ENCODE measurements at regions not wholly inside any gene's neighbourhood (a gene's known extent, or its start where the extent isn't known, plus 50 kb on each side); places are given as distances from the start of the nearest gene placed in this dataset.
A peak's percentile ranks its signal among the peaks of the same experiment; 100 is the strongest.

DNA sequence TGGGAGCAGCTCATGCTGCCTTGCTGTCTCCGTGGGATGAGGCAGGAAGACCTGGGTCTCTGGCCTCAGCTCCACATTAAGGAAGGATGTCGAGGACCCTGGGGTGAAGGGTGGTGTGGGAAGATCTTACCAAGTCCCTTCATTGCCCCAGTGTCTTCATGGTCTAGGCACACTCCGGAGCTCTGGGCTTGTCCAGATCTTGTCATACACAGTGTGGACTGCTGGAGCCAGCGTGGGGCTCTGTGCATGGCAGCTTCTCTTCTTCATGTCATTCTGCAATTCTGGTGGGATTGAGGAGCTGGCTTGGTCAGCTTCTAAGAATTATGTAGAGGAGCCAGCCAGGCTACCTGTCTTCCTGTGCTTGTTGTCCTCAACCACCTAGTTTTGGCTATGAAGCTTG lies 79.3 kb upstream of the ETV3 start:
- Mint-ChIP-seq H3K4me1 (no peaks in the 10 kb centered on the region), H3K4me3 (no peak overlapping the region), H3K27ac (no peak overlapping the region), H3K27me3 (ENCODE audit: low read depth) (peaks cover 11% of the 10 kb centered on the region), H3K9me3 (peaks cover 33% of the 10 kb centered on the region), H3K36me3 (peaks cover 25% of the 10 kb centered on the region)
- DNase-seq (ENCODE audit: low spot score) (no peak), ATAC-seq (no peak)
- ChIA-PET POLR2A (no interaction called here), CTCF (no interaction called here)
- TF ChIP-seq GTF2I (CRISPR knock-in tag; conservative IDR thresholded peaks at IDR 0.05), result no peak

DNA sequence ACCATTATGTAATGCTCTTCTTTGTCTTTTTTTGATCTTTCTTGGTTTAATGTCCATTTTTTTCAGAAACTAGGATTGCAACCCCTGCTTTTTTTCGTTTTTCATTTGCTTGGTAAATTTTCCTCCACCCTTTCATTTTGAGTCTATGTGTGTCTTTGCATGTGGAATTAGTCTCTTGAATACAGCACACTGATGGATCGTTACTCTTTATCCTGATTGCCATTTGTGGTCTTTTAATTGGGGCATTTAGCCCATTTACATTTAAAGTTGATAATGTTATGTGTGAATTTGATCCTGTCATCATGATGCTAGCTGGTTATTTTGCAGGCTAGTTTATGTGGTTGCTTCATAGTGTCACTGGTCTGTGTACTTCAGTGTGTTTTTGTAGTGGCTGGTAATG lies 75.6 kb upstream of the ETV3 start:
- Mint-ChIP-seq H3K27ac (no peak overlapping the region), H3K4me3 (no peak overlapping the region), H3K36me3 (peaks cover 33% of the 10 kb centered on the region), H3K9me3 (peaks cover 49% of the 10 kb centered on the region), H3K4me1 (no peaks in the 10 kb centered on the region; the same call in 1 of the 2 replicates), H3K27me3 (ENCODE audit: low read depth) (peaks cover 11% of the 10 kb centered on the region)
- CTCF ChIA-PET, result no interaction called here
- ATAC-seq, result no peak
- TF ChIP-seq GABPB1 (CRISPR knock-in tag; IDR thresholded peaks at IDR 0.05) (no peak), NFYB (CRISPR knock-in tag; conservative IDR thresholded peaks at IDR 0.05; ENCODE audit: low read depth) (no peak), NFE2L1 (CRISPR knock-in tag; IDR thresholded peaks at IDR 0.05) (no peak), USF1 (CRISPR knock-in tag; IDR thresholded peaks at IDR 0.05) (no peak), E2F4 (CRISPR knock-in tag; IDR thresholded peaks at IDR 0.05; ENCODE audit: borderline replicate concordance, low read depth) (no peak), ZNF263 (CRISPR knock-in tag; IDR thresholded peaks at IDR 0.05; ENCODE audit: low read depth) (no peak), FOXP1 (CRISPR knock-in tag; IDR thresholded peaks at IDR 0.05; ENCODE audit: borderline replicate concordance) (no peak), SP1 (CRISPR knock-in tag; conservative IDR thresholded peaks at IDR 0.05) (no peak), ZNF512 (CRISPR knock-in tag; IDR thresholded peaks at IDR 0.05; ENCODE audit: borderline replicate concordance) (no peak), SMAD4 (CRISPR knock-in tag; IDR thresholded peaks at IDR 0.05) (no peak), EMX1 (CRISPR knock-in tag; IDR thresholded peaks at IDR 0.05) (no peak)
- TF ChIP-seq, protein P1, sequence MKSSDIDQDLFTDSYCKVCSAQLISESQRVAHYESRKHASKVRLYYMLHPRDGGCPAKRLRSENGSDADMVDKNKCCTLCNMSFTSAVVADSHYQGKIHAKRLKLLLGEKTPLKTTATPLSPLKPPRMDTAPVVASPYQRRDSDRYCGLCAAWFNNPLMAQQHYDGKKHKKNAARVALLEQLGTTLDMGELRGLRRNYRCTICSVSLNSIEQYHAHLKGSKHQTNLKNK (CRISPR knock-in tag; IDR thresholded peaks at IDR 0.05), result no peak
- TF ChIP-seq, protein P2, sequence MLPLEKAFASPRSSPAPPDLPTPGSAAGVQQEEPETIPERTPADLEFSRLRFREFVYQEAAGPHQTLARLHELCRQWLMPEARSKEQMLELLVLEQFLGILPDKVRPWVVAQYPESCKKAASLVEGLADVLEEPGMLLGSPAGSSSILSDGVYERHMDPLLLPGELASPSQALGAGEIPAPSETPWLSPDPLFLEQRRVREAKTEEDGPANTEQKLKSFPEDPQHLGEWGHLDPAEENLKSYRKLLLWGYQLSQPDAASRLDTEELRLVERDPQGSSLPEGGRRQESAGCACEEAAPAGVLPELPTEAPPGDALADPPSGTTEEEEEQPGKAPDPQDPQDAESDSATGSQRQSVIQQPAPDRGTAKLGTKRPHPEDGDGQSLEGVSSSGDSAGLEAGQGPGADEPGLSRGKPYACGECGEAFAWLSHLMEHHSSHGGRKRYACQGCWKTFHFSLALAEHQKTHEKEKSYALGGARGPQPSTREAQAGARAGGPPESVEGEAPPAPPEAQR (CRISPR knock-in tag; IDR thresholded peaks at IDR 0.05), result no peak
- POLR2A ChIA-PET, result no interaction called here
- no peak for DNase-seq (ENCODE audit: low spot score)

DNA sequence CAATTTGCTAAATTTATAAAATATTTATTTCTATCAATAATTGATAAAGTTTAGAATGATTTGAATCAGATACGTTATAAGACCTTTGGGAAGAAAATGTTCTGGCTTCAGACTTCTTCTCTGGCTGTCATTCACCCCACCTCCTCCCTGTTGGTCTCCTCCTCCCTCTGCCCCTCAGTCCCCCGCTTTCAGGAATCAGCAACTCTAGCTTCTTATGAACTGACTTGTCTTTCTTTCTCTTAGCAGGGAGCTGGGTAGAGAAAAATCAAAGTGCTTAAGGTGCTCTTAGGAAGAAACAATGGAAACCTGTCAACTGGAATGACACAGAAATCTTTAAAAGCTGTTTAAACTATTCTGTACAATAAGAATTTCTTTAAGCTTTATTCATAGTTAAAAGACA lies 71.3 kb upstream of the ETV3 start:
- H3K4me3 Mint-ChIP-seq, result no peak overlapping the region
- CTCF ChIA-PET, result interaction anchor here (0.8 to 1.3 kb wide), 6 partner anchors 14 to 296 kb away, joined by 3 to 6 read pairs (median 3); no protein-coding TSS in a partner anchor
- ATAC-seq (peak; percentile 65), DNase-seq (ENCODE audit: low spot score) (no peak)
- POLR2A ChIA-PET, result no interaction called here
- H3K9me3 Mint-ChIP-seq, result peaks cover 35% of the 10 kb centered on the region
- H3K27me3 Mint-ChIP-seq (ENCODE audit: low read depth), result peaks cover 7% of the 10 kb centered on the region
- no peaks in the 10 kb centered on the region; the same call in 1 of the 2 replicates for H3K4me1 Mint-ChIP-seq
- H3K27ac Mint-ChIP-seq, result no peak overlapping the region
- H3K36me3 Mint-ChIP-seq, result peaks cover 26% of the 10 kb centered on the region
- TF ChIP-seq, protein P1 (CRISPR knock-in tag; IDR thresholded peaks at IDR 0.05), result no peak
- TF ChIP-seq, protein P3, sequence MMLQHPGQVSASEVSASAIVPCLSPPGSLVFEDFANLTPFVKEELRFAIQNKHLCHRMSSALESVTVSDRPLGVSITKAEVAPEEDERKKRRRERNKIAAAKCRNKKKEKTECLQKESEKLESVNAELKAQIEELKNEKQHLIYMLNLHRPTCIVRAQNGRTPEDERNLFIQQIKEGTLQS (CRISPR knock-in tag; conservative IDR thresholded peaks at IDR 0.05), result no peak
- TF ChIP-seq SMAD4 (CRISPR knock-in tag; IDR thresholded peaks at IDR 0.05) (no peak), NR1H2 (CRISPR knock-in tag; IDR thresholded peaks at IDR 0.05) (no peak), NR3C1 (CRISPR knock-in tag; conservative IDR thresholded peaks at IDR 0.05; ENCODE audit: low read depth) (no peak), ZNF671 (CRISPR knock-in tag; IDR thresholded peaks at IDR 0.05) (no peak), SMAD3 (CRISPR knock-in tag; IDR thresholded peaks at IDR 0.05; ENCODE audit: borderline replicate concordance) (no peak), ZNF396 (CRISPR knock-in tag; IDR thresholded peaks at IDR 0.05; ENCODE audit: borderline replicate concordance) (no peak), SP1 (CRISPR knock-in tag; conservative IDR thresholded peaks at IDR 0.05) (no peak), ZNF512 (CRISPR knock-in tag; IDR thresholded peaks at IDR 0.05; ENCODE audit: borderline replicate concordance) (no peak), TEAD1 (CRISPR knock-in tag; IDR thresholded peaks at IDR 0.05) (no peak)
- TF ChIP-seq, protein P4, sequence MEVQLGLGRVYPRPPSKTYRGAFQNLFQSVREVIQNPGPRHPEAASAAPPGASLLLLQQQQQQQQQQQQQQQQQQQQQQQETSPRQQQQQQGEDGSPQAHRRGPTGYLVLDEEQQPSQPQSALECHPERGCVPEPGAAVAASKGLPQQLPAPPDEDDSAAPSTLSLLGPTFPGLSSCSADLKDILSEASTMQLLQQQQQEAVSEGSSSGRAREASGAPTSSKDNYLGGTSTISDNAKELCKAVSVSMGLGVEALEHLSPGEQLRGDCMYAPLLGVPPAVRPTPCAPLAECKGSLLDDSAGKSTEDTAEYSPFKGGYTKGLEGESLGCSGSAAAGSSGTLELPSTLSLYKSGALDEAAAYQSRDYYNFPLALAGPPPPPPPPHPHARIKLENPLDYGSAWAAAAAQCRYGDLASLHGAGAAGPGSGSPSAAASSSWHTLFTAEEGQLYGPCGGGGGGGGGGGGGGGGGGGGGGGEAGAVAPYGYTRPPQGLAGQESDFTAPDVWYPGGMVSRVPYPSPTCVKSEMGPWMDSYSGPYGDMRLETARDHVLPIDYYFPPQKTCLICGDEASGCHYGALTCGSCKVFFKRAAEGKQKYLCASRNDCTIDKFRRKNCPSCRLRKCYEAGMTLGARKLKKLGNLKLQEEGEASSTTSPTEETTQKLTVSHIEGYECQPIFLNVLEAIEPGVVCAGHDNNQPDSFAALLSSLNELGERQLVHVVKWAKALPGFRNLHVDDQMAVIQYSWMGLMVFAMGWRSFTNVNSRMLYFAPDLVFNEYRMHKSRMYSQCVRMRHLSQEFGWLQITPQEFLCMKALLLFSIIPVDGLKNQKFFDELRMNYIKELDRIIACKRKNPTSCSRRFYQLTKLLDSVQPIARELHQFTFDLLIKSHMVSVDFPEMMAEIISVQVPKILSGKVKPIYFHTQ (CRISPR knock-in tag; IDR thresholded peaks at IDR 0.05), result no peak

Measured in WTC11 (cell line).